Posterior vena cava (tissue), 2 donors: ENCODE measurements at regions not wholly inside any gene's neighbourhood (a gene's known extent, or its start where the extent isn't known, plus 50 kb on each side); places are given as distances from the start of the nearest gene placed in this dataset.
"Not testable (repeated sequence)": the region's sequence is repeated elsewhere in the genome, so short reads cannot be mapped to it uniquely, and the experiment has no call there.

Experiments used
- DNase-seq: peaks from one replicate; pipeline ENCODE4 v3.0.0-alpha.2; 2020; ENCODE audit warnings: low spot score
- intact Hi-C, 2 donors: fragments of 100-400 bp; cut with DNase I; formaldehyde crosslinking; loops; one replicate each; pipeline versions ENCODE4 v1.14.1 to v1.14.2; 2022 to 2023
- donor health status: DM: yes; HTN: yes; CAD: no.
- donor health status: DM: yes; HTN: yes; CAD: no.

DNA sequence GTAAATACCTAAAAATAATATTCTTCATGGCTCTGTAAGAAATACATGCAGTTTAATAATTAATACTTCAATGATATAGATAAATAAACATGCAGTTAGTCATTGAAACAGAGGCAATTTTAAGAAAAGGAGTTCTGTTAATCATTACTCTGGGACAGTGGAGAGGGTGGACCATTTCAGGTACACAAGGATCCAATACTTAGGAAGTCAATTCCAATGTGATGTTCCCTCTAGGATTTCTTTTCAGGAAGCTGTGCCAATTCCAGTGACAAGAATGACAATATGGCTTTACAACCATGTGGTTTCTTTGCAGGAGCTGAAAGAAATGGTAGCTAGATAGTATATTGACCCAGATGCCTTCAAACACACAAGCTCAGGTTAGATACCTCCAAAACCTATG is 175.8 kb upstream of the NETO1 start:
- DNase-seq, result no peak
- intact Hi-C loops, result no loop called here

DNA sequence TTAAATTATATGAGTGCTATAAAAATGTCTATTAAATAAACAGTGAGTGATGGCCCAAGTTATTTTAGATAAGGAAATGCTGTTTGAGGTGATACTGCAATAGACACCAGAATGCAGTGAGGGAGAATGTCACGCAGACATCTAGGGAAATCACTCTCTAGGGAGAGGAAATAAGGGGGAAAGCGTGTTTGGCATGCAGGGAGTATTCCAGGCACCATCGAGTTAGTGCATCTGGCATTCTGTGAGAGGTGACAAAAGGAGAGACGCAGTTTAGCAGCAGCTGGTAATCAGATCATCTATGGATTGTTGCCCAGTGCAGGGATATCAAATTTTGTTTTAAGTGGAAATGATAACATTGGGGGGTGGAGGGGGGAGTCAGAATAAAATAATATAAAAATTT is 175.4 kb upstream of the NETO1 start:
- no peak for DNase-seq
- intact Hi-C loops, result no loop called here

DNA sequence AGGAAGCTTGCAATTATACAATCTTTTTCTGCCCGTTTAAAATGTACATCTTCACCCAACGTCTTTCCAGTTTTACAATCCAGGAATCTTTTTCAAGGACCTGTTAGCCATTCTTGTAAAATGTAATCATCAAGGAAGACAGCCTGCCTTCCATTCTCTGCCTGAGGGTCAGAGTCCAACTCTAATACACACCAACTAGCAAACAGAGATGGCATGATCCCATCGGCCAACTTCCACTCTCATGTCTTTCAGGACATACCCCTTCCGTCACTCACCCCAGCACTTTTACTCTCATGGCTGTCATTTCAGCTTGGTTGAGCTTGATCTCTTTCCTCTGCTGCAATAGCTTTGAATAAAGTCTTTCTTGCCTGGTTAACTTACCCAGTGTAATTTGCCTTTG is 172.5 kb upstream of the NETO1 start:
- intact Hi-C loops, result no loop called here

DNA sequence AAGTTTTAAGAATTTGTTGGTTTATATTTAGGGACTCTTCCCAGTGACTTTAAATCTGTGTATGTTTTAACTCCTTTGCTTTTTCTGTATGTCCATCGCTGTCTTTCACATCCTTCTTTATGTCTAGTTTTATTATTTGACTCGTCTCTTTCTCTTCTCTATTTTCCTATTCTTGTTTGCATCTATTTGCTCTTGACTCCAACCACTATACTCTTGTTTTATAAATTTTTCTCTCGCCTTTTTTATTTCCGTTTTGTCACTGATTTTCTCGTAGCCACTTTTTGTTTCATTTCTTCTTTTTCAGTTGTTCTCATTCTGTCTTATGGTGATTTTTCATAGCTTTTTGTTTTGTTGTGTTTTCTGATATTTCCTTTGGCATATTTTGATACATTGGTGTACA is 170.5 kb upstream of the NETO1 start:
- DNase-seq, result no peak

More for the DNA sequence above, 172.5 kb upstream of the NETO1 start:
- DNase-seq, result no peak

DNA sequence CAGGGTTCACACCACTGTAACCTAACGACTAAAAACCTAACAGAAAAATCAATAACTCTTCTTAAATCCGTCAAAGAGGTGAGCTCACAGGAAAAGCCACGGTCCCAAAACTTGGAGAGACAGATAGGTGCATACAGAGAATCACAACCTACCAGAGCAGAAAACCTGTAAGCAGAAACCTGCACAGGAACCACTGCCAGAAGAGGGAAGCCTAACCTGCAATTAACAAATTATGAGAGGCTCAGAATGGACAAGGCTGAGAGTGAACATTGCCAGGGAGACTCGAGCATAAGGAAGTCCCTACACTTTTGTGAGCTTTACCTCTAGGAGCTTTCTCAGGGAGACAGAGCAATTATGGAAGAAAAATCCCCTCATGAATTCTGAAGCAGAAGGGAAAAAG is 156.2 kb upstream of the NETO1 start:
- intact Hi-C loops, result no loop called here
- DNase-seq, result no peak

More for the DNA sequence above, 170.5 kb upstream of the NETO1 start:
- intact Hi-C loops, result no loop called here

DNA sequence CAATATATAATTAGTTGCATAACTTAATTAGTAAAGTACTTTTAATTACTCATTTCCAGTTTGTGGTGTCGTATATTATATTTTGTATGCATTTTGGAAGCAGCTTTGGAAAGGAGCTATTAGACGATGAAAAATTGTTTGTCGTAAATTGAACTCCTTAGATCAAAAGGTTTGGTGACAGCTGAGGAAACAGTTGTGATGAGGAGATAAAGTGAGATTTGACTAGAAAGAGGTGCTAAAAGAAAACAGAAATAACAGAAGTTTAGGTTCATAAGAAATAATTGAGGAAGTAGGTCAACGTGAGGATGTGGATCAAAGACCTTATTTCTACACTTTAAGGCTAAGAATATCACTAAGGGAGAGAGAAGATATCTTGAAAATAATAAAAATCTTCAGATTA is 141.9 kb upstream of the NETO1 start:
- DNase-seq, result no peak
- intact Hi-C loops, result no loop called here

- intact Hi-C loops, result no loop called here
Observed at GRCh38 chr18:73007915-73008308, 140.1 kb upstream of the NETO1 start.

DNA sequence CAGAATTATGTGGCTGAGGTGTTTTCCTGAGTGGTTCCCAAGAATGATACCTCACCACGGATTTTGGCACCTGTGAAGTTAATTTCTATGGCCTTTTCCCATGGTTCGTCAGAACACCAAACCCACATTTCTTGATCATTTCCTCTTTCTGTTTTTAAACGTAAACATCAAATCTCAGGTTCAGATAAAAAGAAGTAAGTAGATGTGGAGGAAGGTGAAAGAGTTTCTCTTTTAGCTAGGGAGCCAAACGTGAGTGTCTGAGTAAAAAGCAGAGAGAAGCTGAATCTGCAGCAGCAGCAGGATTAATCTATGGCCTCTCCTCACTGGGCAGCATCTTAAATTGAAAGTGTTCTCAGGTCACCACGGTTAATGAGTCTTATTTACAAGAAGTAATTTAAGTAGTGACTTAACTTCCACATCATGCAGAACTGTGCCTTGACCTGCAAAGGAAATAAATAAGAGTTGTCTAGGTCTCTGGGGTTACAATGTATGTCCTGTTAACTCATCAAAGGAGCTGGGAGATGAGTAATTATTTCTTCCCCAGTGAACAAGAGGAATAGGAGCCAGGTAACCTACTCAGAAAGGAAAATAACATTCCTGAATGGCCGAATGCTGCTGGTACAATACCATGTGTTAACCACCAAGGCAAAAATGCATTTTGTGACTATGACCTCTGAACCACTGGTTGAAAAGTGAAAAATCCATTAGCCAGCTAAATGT is 139.6 kb upstream of the NETO1 start:
- intact Hi-C loops, result no loop called here

More at GRCh38 chr18:73007915-73008308, 140.1 kb upstream of the NETO1 start:
- no peak for DNase-seq

GRCh38 chr18:73006331-73006730 is 138.5 kb upstream of the NETO1 start:
- DNase-seq, result no peak
- intact Hi-C loops, result no loop called here

More for the DNA sequence above, 139.6 kb upstream of the NETO1 start:
- DNase-seq, result no peak

GRCh38 chr18:73004260-73004659 is 136.5 kb upstream of the NETO1 start:
- intact Hi-C loops, result no loop called here

DNA sequence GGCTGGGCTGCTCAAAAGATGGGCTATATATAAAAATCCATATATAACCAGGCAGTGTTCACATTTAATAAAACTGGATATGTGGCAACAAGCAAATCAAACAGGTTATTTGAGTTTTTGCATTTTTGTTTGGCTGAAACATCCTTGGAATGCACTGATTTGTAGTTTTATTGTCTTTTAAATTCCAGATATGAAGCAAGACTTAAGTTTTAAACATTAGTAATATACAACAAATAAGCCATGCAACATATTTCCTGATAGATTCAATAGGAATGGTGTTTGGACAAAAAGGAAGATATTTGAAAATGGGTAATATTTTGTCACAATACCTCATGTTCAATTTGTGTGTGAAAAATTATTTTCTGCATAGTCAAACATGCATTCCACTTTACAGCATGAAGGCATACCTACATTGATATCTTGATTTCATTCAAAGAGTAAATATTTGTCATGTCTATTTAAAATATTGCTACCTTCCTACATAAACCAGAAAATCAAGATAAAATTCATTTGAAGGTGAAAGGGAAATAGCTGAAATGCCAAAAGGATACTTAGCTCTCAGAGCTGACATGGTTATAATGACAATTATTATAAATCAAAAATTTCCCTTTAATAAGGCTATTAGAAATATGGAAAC is 132.3 kb upstream of the NETO1 start:
- intact Hi-C loops, result no loop called here
- DNase-seq, result no peak

More at GRCh38 chr18:73004260-73004659, 136.5 kb upstream of the NETO1 start:
- no peak for DNase-seq

GRCh38 chr18:72995558-72995957 is 127.8 kb upstream of the NETO1 start:
- DNase-seq, result no peak
- intact Hi-C loops, result no loop called here

DNA sequence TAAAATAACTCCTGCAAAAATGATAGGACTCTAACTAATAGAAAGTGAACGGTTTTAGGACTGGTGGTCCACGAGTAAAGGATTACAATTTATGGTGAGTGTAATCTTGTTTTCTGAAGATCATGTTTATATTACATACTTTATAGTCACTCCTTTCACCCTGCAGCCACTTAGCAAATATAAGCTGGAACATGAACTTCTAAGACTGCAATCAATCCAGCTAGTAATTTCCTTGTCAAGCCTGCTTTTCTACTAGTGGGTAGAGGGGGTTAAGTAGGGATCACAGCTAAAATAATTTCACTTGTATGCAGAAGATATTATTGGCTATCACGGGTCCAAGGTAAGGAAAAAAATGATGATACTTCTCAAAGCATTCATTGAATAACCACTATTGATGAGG is 125.5 kb upstream of the NETO1 start:
- DNase-seq, result no peak
- intact Hi-C loops, result no loop called here

DNA sequence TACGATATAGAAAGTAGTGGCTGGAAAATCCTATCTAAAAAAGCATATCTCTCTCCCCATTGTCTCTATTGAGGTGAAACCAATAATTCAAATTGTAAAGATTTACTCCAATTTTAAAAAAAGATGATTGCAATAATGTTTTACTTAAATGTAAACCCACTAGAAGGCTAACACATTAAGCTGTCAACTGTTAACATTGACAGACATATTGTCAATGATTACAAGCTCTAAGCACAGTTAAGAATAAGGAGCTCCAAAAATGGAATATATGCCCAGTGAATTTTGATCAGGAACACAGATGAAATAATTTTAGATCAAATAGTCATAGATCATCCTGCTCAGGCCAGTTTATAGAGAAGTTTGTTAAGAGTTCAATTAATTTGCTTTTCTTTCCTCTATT is 123.6 kb upstream of the NETO1 start:
- intact Hi-C loops, result no loop called here
- no peak for DNase-seq

DNA sequence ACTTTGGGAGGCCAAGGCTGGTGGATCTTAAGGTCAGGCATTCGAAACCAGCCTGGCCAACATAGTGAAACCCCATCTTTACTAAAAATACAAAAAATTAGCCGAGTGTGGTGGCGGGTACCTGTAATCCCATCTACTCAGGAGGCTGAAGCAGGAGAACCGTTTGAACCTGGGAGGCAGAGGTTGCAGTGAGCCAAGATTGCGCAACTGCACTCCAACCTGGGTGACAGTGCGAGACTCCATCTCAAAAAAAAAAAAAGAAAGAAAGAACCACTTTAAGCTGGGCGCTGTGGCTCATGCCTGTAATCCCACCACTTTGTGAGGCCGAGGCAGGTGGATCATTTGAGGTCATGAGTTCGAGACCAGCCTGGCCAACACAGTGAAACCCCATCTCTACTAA is 119.8 kb upstream of the NETO1 start:
- DNase-seq, intact Hi-C loops: not testable (repeated sequence)

GRCh38 chr18:72986103-72986502 is 118.3 kb upstream of the NETO1 start:
- DNase-seq, result no peak
- intact Hi-C loops, result no loop called here

DNA sequence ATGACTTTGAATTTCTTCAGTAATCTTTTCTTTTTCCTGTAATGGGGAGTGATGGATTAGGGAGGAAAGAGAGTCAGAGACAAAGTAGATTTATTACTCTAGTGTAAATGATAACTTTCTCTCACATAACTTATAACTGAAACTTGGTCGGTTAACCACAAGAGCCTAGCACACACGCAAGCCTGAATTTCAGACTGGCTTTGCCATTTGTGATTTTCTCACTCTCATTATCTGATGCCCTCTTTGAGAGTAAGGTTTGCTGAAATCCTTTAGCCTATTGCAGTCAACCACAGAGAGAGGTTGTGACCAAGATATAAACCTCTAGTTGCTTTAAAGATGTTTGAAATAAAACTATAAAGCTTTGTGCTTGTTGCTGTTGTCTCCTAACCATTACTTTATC is 117.9 kb upstream of the NETO1 start:
- intact Hi-C loops, result no loop called here
- DNase-seq, result no peak

DNA sequence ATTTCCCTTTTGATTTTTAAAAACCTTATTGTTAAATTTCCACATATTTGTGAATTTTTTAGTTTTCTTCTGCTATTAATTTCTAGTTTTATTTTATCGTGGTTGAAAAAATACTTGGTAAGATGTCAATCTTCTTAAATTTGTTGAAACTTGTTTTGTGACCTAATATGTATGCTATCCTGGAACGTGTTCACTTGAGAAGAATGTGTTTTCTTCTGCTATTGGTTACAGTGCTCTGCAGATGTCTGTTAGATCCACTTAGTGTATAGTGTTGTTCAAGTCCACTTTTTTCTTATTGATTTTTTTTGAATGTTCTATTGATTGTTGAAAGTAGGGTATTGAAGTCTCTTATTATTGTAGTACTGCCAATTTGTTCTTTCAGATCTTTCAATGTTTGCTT is 116.5 kb upstream of the NETO1 start:
- intact Hi-C loops, result no loop called here
- DNase-seq, result no peak

DNA sequence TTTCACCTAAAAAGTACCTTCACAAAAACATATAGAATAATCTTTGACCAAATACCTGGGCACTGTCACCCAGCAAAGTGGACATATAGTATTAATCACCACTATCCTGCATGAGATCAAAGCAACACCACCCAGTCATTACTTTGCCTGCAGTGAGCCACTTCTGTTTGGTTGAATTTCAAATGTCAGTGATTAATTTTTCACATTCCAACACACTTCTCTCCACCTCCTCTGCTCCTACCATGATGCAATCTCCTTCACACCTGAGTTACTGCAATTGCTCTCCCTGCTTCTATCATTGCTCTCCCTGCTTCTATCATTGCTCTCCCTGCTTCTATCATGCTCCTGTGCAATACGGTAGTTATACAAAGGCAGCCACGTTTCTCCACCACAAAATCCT is 106.1 kb upstream of the NETO1 start:
- intact Hi-C loops, result no loop called here
- no peak for DNase-seq

- no peak for DNase-seq
- intact Hi-C loops, result no loop called here
Observed at GRCh38 chr18:72965616-72966015, 97.8 kb upstream of the NETO1 start.

DNA sequence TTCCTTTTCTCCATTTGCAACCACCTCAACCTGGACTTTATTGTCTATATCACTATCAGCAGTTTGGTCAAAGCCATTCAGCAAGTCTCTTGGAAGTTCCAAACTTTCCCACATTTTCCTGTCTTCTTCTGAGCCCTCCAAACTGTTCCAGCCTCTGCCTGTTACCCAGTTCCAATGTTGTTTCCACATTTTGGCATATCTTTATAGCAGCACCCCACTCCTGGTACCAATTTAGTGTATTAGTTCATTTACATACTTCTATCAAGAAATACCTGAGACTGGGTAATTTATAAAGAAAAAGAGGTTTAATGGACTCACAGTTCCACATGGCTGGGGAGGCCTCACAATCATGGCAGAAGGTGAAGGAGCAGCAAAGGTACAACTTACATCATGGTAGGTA is 90.4 kb upstream of the NETO1 start:
- intact Hi-C loops, DNase-seq: not testable (repeated sequence)
